GM18505 (cell line): ENCODE measurements at regions not wholly inside any gene's neighbourhood (a gene's known extent, or its start where the extent isn't known, plus 50 kb on each side); places are given as distances from the start of the nearest gene placed in this dataset.
A peak's percentile ranks its signal among the peaks of the same experiment; 100 is the strongest.

Experiments
- ATAC-seq: cut with Tn5 transposase; IDR thresholded peaks from one replicate; pipeline ENCODE4 v1.9.1; 2021; ENCODE audit not compliant: unreplicated experiment
- POLR2A ChIP-seq: IDR thresholded peaks from 4 replicates; pipeline ENCODE4 v1.6.1; 2011; ENCODE audit warnings: borderline replicate concordance; ENCODE audit not compliant: insufficient read depth, insufficient read length; ENCODE audit errors: extremely low read depth

DNA sequence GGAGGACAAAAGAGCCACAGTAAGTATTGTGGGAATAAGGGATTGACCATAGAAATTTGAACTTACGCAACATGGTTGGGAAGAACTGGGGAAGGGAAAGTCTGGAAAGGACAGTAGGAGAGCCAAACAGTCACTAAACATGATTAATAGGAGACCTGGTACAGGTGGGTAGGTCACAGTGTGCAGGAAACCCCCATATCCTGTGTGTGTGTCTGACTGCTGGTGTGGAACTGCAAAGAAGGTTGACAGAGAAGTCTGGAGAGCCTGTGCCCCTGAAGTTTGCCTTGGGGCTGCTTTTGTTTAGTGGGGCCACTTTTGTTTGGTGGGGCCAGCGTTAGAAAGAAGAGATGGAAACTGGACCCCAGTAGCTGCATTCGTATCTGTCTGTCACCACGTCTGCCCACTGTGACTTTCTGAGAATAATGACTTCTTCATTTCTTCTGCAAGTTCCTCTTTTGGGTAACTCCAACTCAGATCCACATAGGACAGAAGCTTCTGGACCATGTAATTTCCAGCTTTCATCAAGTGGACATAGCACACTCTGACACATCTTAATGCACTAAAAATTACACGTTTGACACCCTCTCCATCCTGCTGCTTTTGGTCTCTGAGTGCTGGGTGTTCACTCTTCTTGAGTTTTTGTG lies 126.8 kb upstream of the RAG2 start:
- TF ChIP-seq POLR2A = no peak
- peak; percentile 90 for ATAC-seq

DNA sequence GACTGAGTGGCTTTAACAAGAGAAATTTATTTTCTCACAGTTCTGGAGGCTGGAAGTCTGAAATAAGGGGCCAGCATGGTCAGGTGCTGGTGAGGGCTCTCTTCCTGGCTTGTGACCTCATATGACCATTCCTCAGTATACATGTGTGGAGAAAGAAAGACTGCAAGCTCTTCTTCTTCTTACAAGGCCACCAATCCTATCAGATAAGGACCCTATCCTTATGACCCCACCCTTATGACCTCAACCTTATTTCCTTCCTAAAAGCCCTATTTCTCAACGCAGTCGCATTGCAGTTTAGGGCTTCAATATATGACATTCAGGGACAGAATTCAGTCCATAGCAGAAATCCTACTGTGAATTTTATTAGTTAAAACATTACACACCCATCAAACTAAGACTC lies 124.4 kb upstream of the RAG2 start:
- TF ChIP-seq POLR2A = no peak

DNA sequence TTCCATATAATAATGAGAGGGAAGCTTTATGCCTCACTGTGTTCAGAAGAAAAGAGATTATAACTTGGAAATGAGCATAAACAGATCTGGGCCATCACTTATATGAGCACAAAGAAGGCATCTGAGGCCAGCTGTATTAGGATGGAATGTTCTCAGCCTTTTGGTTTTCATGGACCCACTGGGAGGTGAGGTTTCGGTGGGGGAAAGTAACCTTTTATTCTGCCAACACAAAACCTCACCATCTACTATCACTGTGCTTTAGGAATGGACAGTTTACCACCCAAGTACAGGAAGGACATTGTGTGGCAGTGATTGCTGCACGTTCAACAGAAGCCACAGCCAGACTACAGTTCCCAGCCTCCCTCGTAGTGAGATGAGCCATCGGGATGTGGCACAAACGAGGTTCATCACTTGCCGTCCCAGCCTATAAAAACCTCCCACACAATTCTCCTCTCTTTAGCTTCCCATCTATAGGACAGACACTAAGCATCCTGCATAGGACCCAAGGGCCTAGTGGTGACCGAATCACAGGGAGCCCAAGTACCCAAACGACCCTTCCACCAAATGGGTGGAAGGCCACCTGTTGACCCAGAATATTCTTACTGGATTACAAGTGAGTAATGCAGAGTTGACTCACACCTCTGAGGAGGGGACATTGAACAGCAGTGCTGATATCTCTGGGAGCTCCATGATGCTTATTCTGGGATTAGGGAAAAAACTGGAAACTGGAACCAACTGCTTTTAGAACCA lies 121.5 kb upstream of the RAG2 start:
- no peak for ATAC-seq
- no peak for TF ChIP-seq POLR2A

More for the DNA sequence above, 124.4 kb upstream of the RAG2 start:
- ATAC-seq = no peak

DNA sequence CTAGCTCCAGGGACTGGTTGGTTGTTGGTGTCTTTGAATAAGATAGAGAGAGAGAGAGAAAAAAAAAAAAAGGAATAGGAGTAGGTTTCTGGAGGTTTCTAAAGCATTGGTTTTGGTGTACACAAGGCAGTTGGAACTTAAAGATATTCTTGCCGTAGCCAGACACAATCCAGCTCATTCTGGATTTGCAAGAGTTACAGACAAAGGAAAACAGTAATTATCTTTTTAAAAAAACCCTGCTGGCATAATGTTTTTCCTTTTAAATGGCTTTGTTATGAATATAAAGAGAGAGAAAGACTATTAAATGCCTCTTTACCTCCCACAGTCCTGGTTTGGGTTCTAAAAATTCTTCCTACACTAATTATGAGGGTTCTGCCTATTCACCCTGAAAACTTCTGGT lies 120.4 kb upstream of the RAG2 start:
- ATAC-seq = no peak
- TF ChIP-seq POLR2A = no peak

DNA sequence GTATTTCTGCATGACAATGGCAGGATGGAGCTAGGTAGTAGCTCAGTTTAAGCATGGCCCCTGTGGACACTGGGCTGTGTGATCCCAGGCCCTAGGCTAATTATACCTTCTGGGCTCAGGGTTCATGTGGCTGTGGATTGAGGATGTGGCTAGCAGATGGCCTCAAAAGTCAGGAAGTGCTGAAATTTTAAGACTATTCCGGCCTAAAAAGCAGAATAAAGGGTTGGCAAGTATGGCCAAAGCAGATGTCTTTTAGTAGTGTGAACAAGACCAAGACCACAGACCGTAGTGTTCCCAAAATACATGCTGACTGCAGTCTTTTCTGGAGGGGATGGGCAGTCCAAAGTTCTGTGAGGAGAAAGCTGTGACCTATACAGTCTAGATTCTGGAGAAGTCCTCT lies 115.7 kb upstream of the RAG2 start:
- no peak for ATAC-seq
- no peak for TF ChIP-seq POLR2A

DNA sequence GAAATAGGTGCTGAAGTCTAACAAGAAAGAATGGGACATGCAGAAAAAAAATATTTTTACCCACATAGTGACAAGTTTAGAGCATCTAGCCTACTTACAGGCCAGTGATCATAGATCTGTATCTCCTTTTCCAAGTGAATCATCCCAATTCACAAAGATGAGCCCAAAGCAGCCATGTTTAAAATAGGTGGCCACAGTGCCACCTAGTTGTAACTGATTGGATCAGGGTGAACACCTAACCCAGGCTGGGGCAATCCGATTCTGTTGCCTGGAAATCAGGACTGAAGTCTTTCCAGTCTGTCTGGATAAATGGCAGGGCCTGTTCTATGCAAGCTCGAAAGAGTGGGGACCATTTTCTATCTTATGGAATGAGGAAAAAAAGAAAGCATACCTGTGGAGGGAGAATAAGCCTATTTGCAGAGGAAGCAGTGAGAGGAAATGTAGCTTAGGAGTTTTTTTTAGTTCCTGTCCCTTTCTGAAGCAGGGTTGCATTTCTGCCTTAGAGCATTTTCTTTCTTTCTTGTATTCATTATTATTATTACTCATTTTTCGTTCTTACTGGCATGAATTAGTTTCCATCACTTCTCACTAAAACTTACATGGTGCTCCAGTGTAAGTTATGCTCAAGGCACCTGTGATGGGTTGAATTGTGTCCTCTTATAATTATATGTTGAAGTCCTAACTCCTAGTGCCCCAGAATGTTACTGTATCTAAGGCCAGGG lies 113.2 kb upstream of the RAG2 start:
- ATAC-seq = no peak

More for the DNA sequence above, 113.2 kb upstream of the RAG2 start:
- no peak for TF ChIP-seq POLR2A
